SHP77 (cell line): ENCODE measurements at regions not wholly inside any gene's neighbourhood (a gene's known extent, or its start where the extent isn't known, plus 50 kb on each side); places are given as distances from the start of the nearest gene placed in this dataset.

Experiments
- DNase-seq, 2 experiments: peaks; one replicate each; lab custom pipeline; 2025; lab: John Stamatoyannopoulos, UW

- DNase-seq = no peak
Observed at GRCh38 chrX:68947882-68948605, 119.2 kb downstream of the EFNB1 start.

- DNase-seq = no peak
Observed at GRCh38 chrX:68945603-68946228, 116.9 kb downstream of the EFNB1 start.

GRCh38 chrX:68945081-68945602 is 116.3 kb downstream of the EFNB1 start:
- DNase-seq = no peak

GRCh38 chrX:68944211-68944610 is 115.4 kb downstream of the EFNB1 start:
- no peak for DNase-seq

- DNase-seq = no peak
Observed at GRCh38 chrX:68942840-68943239, 114.0 kb downstream of the EFNB1 start.

GRCh38 chrX:68942104-68942503 is 113.3 kb downstream of the EFNB1 start:
- peak; percentile 3 to 5 for DNase-seq

GRCh38 chrX:68941385-68941952 is 112.6 kb downstream of the EFNB1 start:
- DNase-seq = no peak

- DNase-seq = no peak
Observed at GRCh38 chrX:68940601-68941000, 111.8 kb downstream of the EFNB1 start.

GRCh38 chrX:68939868-68940267 is 111.0 kb downstream of the EFNB1 start:
- DNase-seq = no peak

- no peak for DNase-seq
Observed at GRCh38 chrX:68938244-68939004, 109.6 kb downstream of the EFNB1 start.

- DNase-seq = no peak
Observed at GRCh38 chrX:68937581-68937980, 108.8 kb downstream of the EFNB1 start.

- DNase-seq = no peak
Observed at GRCh38 chrX:68936608-68937007, 107.8 kb downstream of the EFNB1 start.

GRCh38 chrX:68936126-68936525 is 107.3 kb downstream of the EFNB1 start:
- DNase-seq = no peak

- DNase-seq = no peak
Observed at GRCh38 chrX:68935362-68935761, 106.5 kb downstream of the EFNB1 start.

GRCh38 chrX:68934922-68935321 is 106.1 kb downstream of the EFNB1 start:
- no peak for DNase-seq

- no peak for DNase-seq
Observed at GRCh38 chrX:68934421-68934820, 105.6 kb downstream of the EFNB1 start.

- DNase-seq = no peak
Observed at GRCh38 chrX:68932611-68933010, 103.8 kb downstream of the EFNB1 start.

- DNase-seq = no peak
Observed at GRCh38 chrX:68931345-68931744, 102.5 kb downstream of the EFNB1 start.

- no peak for DNase-seq
Observed at GRCh38 chrX:68930542-68931317, 101.9 kb downstream of the EFNB1 start.

- no peak for DNase-seq
Observed at GRCh38 chrX:68929332-68930150, 100.7 kb downstream of the EFNB1 start.

- no peak for DNase-seq
Observed at GRCh38 chrX:68928401-68928800, 99.6 kb downstream of the EFNB1 start.
